ENCODE measurements at regions not wholly inside any gene's neighbourhood (a gene's known extent, or its start where the extent isn't known, plus 50 kb on each side); places are given as distances from the start of the nearest gene placed in this dataset.

DNA sequence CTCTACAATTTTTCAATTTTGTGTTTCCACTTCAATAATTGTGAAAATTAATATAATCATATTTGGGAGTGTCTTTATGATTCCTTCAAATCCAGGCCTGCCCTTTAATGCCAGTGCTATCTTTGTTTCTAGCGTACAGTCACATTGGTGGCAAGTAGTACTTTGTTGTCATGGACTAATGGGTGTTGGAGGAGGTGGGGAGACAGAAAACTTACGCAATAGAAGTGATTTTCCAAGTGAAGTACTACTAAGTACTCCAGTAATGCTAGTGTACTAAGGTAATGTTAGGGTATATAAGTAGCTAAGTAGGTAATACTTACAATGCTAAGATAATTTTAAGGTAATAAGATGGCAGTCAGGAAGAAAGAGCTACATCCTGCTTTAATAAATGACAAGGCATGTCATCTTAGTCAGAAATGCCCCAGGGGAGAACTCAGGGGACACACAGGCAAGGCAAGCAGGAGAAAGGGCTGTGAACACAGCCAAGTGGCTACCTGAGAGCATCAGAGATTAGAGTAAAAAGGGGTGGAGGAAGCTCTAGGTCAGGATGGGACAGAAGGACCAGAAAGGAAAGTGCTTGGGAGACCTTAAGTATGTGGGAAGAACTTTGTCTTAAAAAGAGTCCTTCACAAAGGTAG, 217.2 kb upstream of the PRDM1 start:
- TF ChIP-seq, protein P1, sequence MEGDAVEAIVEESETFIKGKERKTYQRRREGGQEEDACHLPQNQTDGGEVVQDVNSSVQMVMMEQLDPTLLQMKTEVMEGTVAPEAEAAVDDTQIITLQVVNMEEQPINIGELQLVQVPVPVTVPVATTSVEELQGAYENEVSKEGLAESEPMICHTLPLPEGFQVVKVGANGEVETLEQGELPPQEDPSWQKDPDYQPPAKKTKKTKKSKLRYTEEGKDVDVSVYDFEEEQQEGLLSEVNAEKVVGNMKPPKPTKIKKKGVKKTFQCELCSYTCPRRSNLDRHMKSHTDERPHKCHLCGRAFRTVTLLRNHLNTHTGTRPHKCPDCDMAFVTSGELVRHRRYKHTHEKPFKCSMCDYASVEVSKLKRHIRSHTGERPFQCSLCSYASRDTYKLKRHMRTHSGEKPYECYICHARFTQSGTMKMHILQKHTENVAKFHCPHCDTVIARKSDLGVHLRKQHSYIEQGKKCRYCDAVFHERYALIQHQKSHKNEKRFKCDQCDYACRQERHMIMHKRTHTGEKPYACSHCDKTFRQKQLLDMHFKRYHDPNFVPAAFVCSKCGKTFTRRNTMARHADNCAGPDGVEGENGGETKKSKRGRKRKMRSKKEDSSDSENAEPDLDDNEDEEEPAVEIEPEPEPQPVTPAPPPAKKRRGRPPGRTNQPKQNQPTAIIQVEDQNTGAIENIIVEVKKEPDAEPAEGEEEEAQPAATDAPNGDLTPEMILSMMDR (conservative IDR thresholded peaks at IDR 0.05): no peak
- no peak for TF ChIP-seq EZH2 (IDR thresholded peaks at IDR 0.05; ENCODE audit: low read depth)

Data from PC-9 (cell line).